ENCODE measurements at regions not wholly inside any gene's neighbourhood (a gene's known extent, or its start where the extent isn't known, plus 50 kb on each side); places are given as distances from the start of the nearest gene placed in this dataset.
A peak's percentile ranks its signal among the peaks of the same experiment; 100 is the strongest.

GRCh38 chr3:194536871-194537637, 50.3 kb upstream of the ATP13A3 start:
- peak; percentile 55 for DNase-seq
- ATAC-seq, result peak; percentile 81
- intact Hi-C loops (cut with micrococcal nuclease), result no loop called here

Data from left ventricle myocardium superior (tissue), 1 donor.